Effector CD4-positive, alpha-beta T cell (primary cell): ENCODE measurements at regions not wholly inside any gene's neighbourhood (a gene's known extent, or its start where the extent isn't known, plus 50 kb on each side); places are given as distances from the start of the nearest gene placed in this dataset.
A peak's percentile ranks its signal among the peaks of the same experiment; 100 is the strongest.

Experiments used
- DNase-seq: peaks from one replicate; pipeline ENCODE4 v3.0.0-alpha.2; 2020

DNA sequence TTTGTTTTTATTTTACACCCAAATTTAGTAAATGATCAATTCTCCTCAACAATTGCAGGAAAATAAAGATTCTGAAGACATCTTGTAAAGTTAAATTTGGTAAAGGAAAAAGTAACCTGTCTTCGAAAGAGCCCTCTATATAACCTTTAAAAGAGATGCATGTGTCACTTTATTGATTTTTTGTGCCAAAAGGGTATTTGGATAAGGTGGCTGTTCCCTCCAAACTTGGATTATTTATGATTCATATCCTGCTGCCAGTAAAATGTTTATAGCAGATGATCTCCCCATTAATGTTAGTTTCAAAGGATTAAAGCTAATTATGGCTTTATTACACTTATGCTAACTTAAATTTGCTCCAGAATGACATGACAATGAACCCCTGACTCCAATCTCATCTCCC, 98.8 kb downstream of the DUSP6 start:
- DNase-seq: no peak

GRCh38 chr12:89252284-89252683, 100.0 kb downstream of the DUSP6 start:
- DNase-seq: no peak

DNA sequence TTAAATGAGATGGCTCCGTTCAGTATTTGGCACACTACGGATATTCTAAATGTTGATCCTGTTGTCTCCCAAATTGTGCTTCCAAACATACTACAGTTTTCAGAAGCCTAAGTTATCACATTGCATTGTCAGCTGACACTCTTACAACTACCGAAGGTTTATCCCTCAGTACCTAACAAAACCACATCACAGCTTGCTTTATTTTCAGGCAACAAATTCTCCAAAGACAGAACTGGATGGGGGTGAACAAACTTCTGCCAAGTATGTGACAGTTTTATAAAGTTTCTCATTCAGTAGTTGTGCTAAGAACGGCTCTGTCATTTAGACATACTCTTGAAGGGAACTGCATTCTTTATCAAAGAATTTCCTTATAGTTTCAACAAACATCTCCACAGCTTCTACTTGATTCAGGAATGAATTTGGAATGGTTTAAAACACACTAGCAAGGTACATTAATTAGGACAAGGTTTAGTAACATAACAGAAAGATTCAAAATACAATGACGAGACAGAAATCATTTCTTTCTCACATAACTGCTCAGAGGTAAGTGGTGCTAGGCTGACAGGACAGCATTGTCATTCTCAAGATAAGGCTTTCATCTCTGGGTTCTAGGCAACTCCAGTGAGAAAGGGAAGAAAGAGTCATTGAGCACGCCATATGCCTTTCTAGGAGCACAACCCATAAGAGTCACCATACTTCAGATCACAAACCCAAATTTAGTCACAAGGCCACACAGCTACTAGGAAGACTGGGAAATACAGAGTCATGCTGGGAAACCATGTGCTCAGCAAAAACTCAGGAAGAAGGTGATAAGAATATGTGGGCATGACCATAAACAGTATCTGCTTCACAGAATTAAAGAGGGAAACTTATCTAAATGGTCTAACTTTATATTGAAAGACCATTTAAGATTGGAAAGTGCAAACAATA, 100.7 kb downstream of the DUSP6 start:
- no peak for DNase-seq

DNA sequence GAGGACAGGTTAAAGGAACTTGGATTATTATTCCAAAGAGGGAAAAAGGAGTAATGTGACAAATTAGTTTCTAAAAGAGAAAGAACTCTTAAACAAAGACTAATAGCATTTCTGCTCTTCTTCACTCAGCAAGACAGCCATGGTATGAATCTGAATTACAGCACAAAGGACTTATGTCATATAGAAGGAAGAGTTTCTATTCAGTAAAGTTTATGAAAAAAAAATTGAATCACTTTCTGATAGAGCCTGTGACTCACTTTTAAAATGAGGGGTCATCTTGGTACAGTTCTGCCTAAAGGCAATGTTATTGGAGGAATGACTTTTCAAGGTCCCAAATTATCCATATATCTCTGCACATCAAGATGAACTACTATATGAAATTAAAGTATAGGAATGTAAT, 101.7 kb downstream of the DUSP6 start:
- DNase-seq: no peak

- no peak for DNase-seq
Measured at GRCh38 chr12:89250213-89250612, 102.1 kb downstream of the DUSP6 start.

DNA sequence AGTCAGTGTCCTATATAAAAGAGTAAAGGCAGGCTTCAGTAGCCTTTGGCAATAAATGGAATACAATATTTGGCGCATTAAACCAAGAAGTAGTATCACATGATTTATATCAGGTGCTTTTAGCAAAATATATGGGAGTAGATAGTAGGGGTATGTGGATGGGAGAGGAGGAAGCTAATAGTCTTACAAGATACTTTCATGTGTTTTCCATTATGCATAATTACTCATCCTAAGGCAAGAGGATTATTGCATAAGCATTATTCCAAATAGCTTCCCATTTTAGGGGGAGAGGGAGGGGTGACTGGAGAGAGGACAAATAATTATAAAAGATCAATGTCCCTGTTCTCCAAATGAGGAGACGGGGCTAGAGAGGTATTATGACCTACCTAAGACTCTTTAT, 104.3 kb downstream of the DUSP6 start:
- DNase-seq: no peak

DNA sequence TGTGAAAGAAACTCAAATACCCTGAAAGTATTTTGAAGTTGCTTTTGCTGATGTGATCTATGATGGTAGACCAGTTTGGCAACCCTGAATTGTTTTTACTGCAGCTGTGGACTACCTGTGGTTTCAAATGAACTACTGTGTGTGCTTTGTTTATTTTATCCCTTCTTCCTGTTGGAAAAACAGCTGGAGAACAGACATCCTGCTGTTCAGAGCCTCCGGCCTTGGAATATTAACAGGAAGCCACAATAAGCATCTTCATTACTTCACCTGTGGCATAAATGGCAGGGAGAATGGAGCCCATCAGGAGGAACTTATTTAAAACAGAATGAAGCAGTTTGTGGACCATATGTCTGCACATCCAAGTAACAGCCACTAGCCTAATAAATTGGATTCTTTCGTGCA, 104.8 kb downstream of the DUSP6 start:
- DNase-seq: no peak

DNA sequence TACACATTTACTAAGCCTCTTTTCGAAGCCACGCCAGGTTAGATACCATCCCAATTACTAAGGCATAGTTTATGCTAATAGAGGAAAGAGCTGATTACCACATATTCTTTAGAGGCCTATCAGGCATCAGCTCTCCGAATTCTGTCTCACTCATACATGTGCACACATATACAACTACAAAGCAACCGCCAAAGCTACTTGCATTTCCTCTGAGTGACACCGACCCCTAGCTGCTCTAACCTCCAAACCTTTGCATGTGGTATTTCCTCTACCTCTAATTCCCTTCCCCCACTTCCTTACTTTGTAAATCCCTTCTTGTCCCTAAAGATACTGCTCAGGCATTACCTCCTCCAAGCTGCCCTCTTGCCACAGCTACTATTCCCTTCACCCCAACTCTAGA, 107.2 kb downstream of the DUSP6 start:
- DNase-seq: peak; percentile 23

- DNase-seq: peak; percentile 5
Measured at GRCh38 chr12:89244536-89244935, 107.8 kb downstream of the DUSP6 start.

GRCh38 chr12:89243771-89244170, 108.5 kb downstream of the DUSP6 start:
- DNase-seq: no peak

GRCh38 chr12:89239534-89239933, 112.8 kb downstream of the DUSP6 start:
- DNase-seq: no peak

DNA sequence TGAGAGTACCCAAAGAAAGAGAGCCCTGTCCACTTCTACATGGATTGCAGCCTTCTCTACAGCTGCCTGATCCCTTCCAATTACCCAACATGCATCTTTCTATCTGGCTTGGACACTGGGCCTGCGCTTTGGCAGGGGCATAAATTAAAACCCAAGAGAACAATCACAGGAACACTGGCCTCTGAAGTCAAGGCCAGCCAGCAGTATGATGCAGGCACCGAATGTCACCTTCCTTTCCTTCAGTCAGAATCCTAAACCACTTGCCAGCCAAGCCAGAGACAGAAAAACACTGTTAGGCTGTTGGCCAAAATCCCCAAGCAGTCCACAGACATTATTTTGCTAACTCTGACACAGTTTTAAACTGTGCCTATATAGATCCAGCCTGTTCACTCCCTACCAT, 113.7 kb downstream of the DUSP6 start:
- DNase-seq: no peak

DNA sequence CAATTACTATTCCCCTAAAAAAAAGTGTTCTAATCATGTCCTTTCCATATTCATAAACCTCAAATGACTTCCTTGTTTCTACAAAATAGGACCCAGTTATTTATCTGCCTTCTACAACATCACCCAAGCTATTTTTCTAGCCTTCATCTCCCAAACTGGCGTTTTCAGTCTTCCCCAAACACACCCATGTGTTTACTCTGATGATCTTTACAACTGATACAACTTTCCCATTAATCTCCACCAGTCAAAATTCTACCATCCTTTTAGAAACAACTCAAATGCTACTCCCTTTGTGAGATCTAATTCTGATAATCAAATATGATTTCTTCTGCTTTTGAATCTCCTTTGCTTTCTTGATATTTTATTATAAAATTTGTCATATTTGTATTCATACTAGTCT, 114.5 kb downstream of the DUSP6 start:
- no peak for DNase-seq

DNA sequence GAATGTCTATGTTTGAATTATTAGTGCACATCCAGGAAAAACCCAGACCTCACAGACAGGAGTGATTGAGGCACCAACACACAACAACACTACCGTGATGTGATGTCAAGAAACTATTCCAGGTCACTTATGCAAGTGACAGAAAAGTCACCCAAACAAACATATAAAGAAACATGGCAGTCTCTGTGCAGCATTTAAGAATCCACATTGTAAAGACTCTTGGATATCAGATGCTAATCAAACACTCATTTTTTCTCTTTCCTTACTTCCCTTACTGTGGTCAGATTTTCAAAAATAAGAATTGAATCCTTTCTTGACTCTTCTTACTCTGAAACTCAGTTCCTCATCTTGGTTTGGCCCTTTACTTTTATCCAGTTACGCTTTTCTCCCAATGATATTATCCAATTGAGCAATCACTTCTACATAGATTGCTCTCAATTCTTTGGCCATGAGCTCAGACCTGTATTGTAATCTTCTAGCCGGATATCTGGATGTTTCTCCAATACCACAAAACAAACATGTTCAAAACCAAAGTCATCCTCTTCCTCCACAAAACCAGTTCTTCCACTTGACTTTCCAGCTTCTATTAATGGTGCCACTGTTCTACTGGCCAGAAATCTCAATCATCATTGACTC, 115.4 kb downstream of the DUSP6 start:
- no peak for DNase-seq

GRCh38 chr12:89236237-89236636, 116.1 kb downstream of the DUSP6 start:
- DNase-seq: no peak

- no peak for DNase-seq
Measured at GRCh38 chr12:89235189-89235993, 116.9 kb downstream of the DUSP6 start.

GRCh38 chr12:89234324-89235114, 117.8 kb downstream of the DUSP6 start:
- no peak for DNase-seq

DNA sequence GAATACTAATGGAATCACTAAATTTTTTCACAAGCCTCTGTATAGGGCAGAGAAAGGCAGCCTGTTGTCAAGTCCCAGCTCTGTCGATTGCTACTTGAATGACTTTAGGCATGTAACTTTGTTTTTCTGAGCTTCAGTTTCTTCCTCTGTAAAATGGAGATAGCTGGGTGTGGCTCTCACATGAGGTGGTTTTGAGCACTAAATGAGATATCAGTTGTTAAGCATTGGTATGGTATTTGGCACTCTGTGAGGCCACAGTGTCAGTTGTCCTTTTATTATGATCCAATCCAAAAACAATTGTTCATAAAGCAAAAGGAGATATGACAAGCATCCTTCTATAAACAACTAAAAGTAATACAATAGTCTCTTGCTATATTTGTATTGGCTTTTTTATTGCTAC, 120.6 kb downstream of the DUSP6 start:
- no peak for DNase-seq

- DNase-seq: no peak
Measured at GRCh38 chr12:89230376-89231315, 121.7 kb downstream of the DUSP6 start.

DNA sequence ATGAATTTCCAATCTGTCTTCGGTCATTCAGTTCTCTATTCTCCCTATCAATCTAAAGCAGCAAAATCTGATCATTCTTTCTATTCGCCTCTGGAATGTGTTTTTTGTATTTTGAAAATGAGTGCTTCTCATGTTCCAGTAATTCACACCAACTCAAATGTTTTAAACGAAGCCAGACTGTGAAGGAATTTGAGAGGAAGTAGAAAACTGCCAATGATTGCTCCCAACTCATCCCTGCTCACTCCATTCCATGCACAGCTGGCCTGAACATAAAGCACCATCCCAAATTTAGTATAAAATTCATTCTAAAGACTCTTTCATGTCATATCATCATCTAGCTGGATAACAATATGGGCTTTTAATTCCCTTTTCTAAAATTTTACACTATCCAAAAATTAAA, 123.8 kb downstream of the DUSP6 start:
- no peak for DNase-seq

GRCh38 chr12:89227774-89228173, 124.5 kb downstream of the DUSP6 start:
- no peak for DNase-seq
